Naive thymus-derived CD8-positive, alpha-beta T cell (primary cell): ENCODE measurements at regions not wholly inside any gene's neighbourhood (a gene's known extent, or its start where the extent isn't known, plus 50 kb on each side); places are given as distances from the start of the nearest gene placed in this dataset.

Experiments used
- ATAC-seq, 2 donors: fragments of 150-1000 bp; cut with Tn5 transposase in 1 of 2; sonication (Bioruptor Pico), chemical (Tn5 transposase) in 1 of 2; 1 replicate in 1 of 2; 2 replicates in 1 of 2; pipeline ENCODE4 v1.10.0; 2021; ENCODE audit warnings: mild to moderate bottlenecking in 2 of 2, moderate library complexity in 2 of 2
- POLR2A ChIA-PET: fragments of 350-600 bp; sonication (Branson Sonifier 250); formaldehyde crosslinking; loops from one replicate; lab custom pipeline; 2021; ENCODE audit warnings: antibody characterized with exemption; lab: Charles Lee
- DNase-seq, 10 donors: peaks; one replicate each; pipeline versions ENCODE4 v3.0.0 to v3.0.0-alpha.2; 2020 to 2022
- H3K27ac Mint-ChIP-seq, 10 donors: one replicate each; pipeline ENCODE4 v1.8.0; 2020 to 2022; ENCODE audit warnings: mild to moderate bottlenecking in 10 of 10, mixed read lengths in 10 of 10, moderate library complexity in 4 of 10, inconsistent platforms in 1 of 10
- H3K27me3 Mint-ChIP-seq, 5 donors: one replicate each; pipeline ENCODE4 v1.8.0; 2021 to 2022; ENCODE audit warnings: mixed read lengths in 5 of 5
- H3K36me3 Mint-ChIP-seq, 3 donors: one replicate each; pipeline ENCODE4 v1.8.0; 2020 to 2022; ENCODE audit warnings: mixed read lengths in 3 of 3, mild to moderate bottlenecking in 2 of 3, inconsistent platforms in 1 of 3
- H3K4me1 Mint-ChIP-seq, 4 donors: one replicate each; pipeline ENCODE4 v1.8.0; 2021 to 2022; ENCODE audit warnings: mixed read lengths in 4 of 4
- H3K4me3 Mint-ChIP-seq, 10 donors: one replicate each; pipeline ENCODE4 v1.8.0; 2020 to 2022; ENCODE audit warnings: mild to moderate bottlenecking in 10 of 10, mixed read lengths in 10 of 10, moderate library complexity in 6 of 10, inconsistent platforms in 1 of 10
- H3K9me3 Mint-ChIP-seq, 9 donors: one replicate each; pipeline ENCODE4 v1.8.0; 2020 to 2022; ENCODE audit warnings: mixed read lengths in 9 of 9, mild to moderate bottlenecking in 3 of 9, inconsistent platforms in 1 of 9, moderate library complexity in 1 of 9

DNA sequence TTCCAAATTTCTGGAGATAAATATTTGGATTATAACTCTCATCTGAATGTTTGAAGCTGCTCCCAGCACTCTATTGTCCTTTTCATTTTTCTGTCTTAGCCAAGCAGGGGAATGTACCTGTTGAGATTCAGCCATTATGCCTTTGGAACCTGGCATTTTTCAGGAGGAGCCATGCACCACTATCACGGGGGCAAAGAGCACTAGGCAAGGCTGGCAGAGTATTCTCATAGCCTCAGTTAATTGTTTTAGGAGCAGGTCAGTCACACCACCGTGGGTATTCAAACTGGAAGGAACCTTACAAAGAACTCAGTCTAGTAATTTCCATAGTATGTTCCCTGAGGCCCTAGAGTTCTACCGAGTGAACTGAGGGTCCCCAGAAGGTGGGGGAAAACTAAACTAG is 348.9 kb downstream of the TMEM114 start:
- no peak overlapping the region for H3K4me3 Mint-ChIP-seq
- POLR2A ChIA-PET = no interaction called here
- no peak overlapping the region for H3K27ac Mint-ChIP-seq
- H3K27me3 Mint-ChIP-seq = peaks cover 0 to 5% (median 1%) of the 10 kb centered on the region in 5 donors
- H3K9me3 Mint-ChIP-seq = peaks cover 0 to 9% (median 3%) of the 10 kb centered on the region in 9 donors
- no peaks in the 10 kb centered on the region for H3K4me1 Mint-ChIP-seq
- DNase-seq (no peak), ATAC-seq (no peak)
- no peaks in the 10 kb centered on the region for H3K36me3 Mint-ChIP-seq

DNA sequence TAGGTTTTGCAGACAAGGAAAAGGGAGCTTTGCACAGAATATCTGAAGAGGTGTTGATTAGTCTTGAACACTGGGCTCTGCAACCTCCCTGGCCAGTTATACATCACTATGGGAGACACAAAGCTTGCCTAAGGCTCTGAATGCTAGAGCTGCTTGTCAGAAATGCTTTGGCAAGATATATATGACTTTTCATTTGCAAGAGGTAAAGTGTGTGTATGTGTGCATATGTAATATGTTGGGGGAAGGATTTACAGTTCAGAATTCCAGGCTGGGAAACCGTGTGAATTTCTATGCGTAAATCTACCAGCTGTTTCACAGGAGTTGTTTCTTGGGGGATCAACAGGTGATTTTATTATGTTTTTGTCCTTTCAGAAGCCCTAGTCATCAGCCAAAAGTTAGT is 350.9 kb downstream of the TMEM114 start:
- POLR2A ChIA-PET = no interaction called here
- Mint-ChIP-seq H3K27me3 (peaks cover 0 to 5% (median 1%) of the 10 kb centered on the region in 5 donors), H3K36me3 (no peaks in the 10 kb centered on the region), H3K9me3 (peaks cover 0 to 11% (median 4%) of the 10 kb centered on the region in 9 donors), H3K4me1 (no peaks in the 10 kb centered on the region), H3K27ac (no peak overlapping the region), H3K4me3 (no peak overlapping the region)
- no peak for ATAC-seq
- DNase-seq = no peak

DNA sequence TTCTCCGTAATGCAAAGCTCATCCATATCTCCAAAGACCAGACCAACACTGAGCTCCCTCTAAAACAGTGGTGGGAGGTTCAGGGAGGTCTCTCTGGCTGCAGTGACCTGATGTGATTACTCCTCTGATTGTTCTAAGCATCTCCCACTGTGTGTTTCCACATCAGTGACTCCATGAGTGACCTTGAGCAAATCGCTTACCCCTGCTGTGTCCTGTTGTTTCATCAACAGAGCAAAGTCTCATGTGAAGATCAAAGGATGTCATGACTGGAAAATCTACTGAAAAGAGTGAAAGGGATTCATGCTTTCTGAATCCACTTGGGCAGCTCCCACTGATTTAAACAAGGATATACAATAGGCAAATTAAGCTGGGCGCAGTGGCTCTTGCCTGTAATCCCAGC is 352.9 kb downstream of the TMEM114 start:
- Mint-ChIP-seq H3K9me3 (peaks cover 0 to 11% (median 6%) of the 10 kb centered on the region in 9 donors), H3K4me3 (no peak overlapping the region), H3K27me3 (peaks cover 0 to 5% (median 0%) of the 10 kb centered on the region in 5 donors), H3K4me1 (no peaks in the 10 kb centered on the region), H3K27ac (no peak overlapping the region), H3K36me3 (no peaks in the 10 kb centered on the region)
- no peak for DNase-seq
- POLR2A ChIA-PET = no interaction called here
- no peak for ATAC-seq

DNA sequence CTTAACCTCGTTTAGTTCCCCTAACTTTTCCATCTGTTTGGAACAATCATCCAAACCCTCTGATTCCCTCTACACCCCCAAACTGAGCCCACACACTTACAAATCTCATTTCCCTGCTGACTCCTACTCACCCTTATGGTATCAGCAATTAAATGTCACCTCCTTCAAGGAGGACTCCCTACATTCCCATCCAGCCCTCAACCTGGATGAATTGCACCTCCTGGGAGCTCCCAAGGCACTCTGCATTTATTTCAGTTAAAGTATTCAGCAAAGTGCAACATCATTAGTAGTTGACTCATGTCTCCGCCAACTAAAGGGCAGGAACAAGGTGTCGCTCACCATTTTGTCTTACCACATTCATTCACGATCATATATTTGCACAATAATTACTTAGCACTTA is 353.5 kb downstream of the TMEM114 start:
- H3K36me3 Mint-ChIP-seq = no peaks in the 10 kb centered on the region
- no peak overlapping the region for H3K4me3 Mint-ChIP-seq
- ATAC-seq = no peak
- H3K4me1 Mint-ChIP-seq = no peaks in the 10 kb centered on the region
- peaks cover 0 to 5% (median 0%) of the 10 kb centered on the region in 5 donors for H3K27me3 Mint-ChIP-seq
- H3K27ac Mint-ChIP-seq = no peak overlapping the region
- DNase-seq = no peak
- POLR2A ChIA-PET = no interaction called here
- H3K9me3 Mint-ChIP-seq = peaks cover 0 to 14% (median 6%) of the 10 kb centered on the region in 9 donors

DNA sequence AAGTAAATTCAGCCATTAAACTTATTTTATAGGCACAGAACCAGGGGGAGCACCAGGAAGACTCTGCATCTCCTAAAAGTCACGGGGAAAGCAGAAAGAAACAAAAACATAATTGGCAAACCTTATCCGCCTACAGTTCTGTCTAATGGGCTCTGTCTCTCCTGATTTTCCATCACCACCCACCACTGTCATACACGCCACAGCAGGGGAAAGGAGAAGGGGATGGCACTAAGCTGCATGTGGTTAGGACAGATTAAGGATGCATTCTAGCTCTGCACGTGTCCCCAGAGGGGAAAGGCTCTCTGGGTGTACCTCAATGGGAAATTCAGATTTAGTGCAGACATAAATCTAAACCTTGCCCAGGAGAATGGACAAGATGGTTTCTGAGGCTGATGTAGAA is 359.8 kb downstream of the TMEM114 start:
- Mint-ChIP-seq H3K4me1 (no peaks in the 10 kb centered on the region), H3K27ac (no peak overlapping the region), H3K4me3 (no peak overlapping the region), H3K36me3 (no peaks in the 10 kb centered on the region), H3K9me3 (peaks cover 0 to 18% (median 5%) of the 10 kb centered on the region in 9 donors), H3K27me3 (no peaks in the 10 kb centered on the region)
- DNase-seq (no peak), ATAC-seq (no peak)
- POLR2A ChIA-PET = interaction anchor here (0.6 kb wide), 1 partner anchor 1054 kb away, joined by 3 read pairs; no protein-coding TSS in a partner anchor

DNA sequence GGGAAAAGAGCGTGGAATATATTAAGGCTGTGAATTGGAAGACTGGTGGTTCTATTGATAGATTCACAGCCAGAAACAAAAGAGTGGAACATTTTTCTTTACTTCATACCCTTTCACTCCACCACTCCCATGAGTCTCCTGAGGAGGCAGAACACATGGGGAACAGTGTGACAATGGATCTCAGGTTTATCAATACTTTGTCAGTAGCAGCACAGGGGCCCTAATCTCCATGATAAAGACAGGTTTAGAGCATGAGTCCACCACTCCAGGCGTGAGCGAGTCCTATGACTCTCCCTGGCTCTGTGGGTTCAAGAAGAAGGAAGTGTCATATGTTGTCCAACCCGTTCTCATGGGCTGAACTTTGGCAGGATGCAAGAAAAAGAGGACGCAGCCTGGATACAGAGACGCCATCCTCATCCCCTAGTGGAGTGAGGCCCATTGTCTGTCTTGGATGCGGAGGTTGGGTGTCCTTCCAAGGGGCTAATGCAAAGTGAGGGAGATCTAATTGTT is 361.2 kb downstream of the TMEM114 start:
- no peaks in the 10 kb centered on the region for H3K4me1 Mint-ChIP-seq
- no peak for DNase-seq
- H3K27me3 Mint-ChIP-seq = no peaks in the 10 kb centered on the region
- no peak for ATAC-seq
- POLR2A ChIA-PET = no interaction called here
- no peak overlapping the region for H3K4me3 Mint-ChIP-seq
- peaks cover 0 to 27% (median 5%) of the 10 kb centered on the region in 9 donors for H3K9me3 Mint-ChIP-seq
- no peak overlapping the region for H3K27ac Mint-ChIP-seq
- H3K36me3 Mint-ChIP-seq = no peaks in the 10 kb centered on the region

DNA sequence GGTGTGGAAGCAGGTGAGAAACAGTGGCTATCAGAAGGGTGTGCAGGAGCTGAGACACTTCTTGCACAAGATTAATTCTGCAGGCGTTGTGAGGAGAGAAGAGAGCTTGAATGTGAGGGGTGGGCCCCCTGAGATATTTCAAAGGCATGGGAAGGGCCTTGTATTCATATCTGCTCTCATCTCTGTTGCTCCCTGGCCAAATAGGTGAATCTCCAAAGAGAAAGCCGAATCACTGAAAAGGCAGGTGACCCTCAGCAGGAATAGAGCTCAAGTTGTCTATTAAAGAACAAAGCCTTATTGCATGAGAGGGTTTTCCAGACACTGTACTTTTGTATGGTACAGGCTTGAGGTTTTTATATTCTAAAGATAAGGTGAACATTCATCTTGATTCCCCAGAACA is 373.1 kb downstream of the TMEM114 start:
- DNase-seq (no peak), ATAC-seq (no peak)
- Mint-ChIP-seq H3K9me3 (peaks cover 0 to 42% (median 11%) of the 10 kb centered on the region in 9 donors), H3K4me1 (no peaks in the 10 kb centered on the region), H3K27me3 (peaks cover 0 to 4% (median 0%) of the 10 kb centered on the region in 5 donors), H3K36me3 (no peaks in the 10 kb centered on the region), H3K27ac (no peak overlapping the region), H3K4me3 (no peak overlapping the region)
- POLR2A ChIA-PET = no interaction called here

DNA sequence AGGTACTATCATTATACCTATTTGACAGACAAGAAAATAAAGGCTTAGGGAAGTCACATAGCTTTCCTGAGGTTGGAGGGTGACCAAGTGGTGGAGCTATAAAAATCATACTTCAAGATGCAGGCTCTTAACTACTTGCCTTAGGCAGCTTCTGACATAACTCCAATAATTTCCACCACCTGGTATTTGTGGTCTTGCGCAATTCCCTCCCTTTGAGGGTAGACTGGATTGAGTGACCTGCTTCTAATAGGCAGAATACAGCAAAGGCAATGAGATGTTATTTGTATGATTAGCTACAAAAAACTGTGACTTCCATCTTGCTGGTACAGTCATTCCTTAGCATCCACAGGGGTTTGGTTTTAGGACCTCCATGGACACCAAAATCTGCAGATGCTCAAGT is 385.5 kb downstream of the TMEM114 start:
- peaks cover 0 to 4% (median 0%) of the 10 kb centered on the region in 5 donors for H3K27me3 Mint-ChIP-seq
- H3K9me3 Mint-ChIP-seq = peaks cover 0 to 19% (median 10%) of the 10 kb centered on the region in 9 donors
- POLR2A ChIA-PET = no interaction called here
- ATAC-seq (no peak), DNase-seq (no peak)
- no peak overlapping the region for H3K27ac Mint-ChIP-seq
- no peak overlapping the region for H3K4me3 Mint-ChIP-seq
- H3K36me3 Mint-ChIP-seq = no peaks in the 10 kb centered on the region
- H3K4me1 Mint-ChIP-seq = no peaks in the 10 kb centered on the region

DNA sequence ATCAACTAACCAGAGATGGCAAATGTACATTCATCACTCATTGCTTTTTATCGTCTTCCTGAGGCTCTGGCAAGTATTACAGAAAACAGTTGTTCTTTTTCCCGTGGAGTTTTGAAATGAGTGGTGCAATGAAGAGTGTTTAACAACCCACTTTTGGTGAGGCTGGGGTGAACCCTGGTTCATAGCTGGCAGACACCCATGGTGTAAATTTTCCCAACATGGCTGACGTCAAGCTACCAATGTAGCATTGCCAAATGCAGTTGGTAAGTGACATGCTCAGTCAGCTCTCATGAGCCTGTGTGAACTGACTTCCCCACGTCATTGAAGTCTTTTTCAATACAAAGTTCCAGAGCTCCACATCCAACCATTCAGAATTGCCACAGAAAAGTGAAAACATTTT is 386.2 kb downstream of the TMEM114 start:
- no peaks in the 10 kb centered on the region for H3K4me1 Mint-ChIP-seq
- no peak overlapping the region for H3K4me3 Mint-ChIP-seq
- DNase-seq (no peak), ATAC-seq (no peak)
- peaks cover 0 to 19% (median 10%) of the 10 kb centered on the region in 9 donors for H3K9me3 Mint-ChIP-seq
- H3K36me3 Mint-ChIP-seq = no peaks in the 10 kb centered on the region
- H3K27ac Mint-ChIP-seq = no peak overlapping the region
- POLR2A ChIA-PET = no interaction called here
- peaks cover 0 to 4% (median 0%) of the 10 kb centered on the region in 5 donors for H3K27me3 Mint-ChIP-seq

DNA sequence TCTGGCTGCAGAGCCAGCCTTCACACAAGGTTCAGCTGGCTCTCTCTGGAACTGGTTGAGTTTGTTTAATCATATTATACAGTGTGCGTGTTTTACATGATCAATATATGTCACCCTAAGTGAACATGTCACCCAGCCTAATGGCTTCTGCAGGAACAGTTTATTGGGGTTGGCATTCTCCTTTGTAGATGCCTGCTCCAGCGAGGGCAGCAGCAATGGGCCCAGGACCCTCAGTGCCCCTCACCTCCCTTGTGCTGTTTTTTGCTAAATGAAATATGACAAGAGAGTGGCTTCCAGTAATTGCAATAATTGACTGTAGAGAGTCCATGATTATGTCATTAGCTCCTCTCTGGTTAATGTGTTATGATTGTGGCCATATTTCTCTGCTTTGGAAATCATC is 387.2 kb downstream of the TMEM114 start:
- no peak overlapping the region for H3K27ac Mint-ChIP-seq
- no peak overlapping the region for H3K4me3 Mint-ChIP-seq
- no peaks in the 10 kb centered on the region for H3K4me1 Mint-ChIP-seq
- peaks cover 0 to 6% (median 0%) of the 10 kb centered on the region in 5 donors for H3K27me3 Mint-ChIP-seq
- ATAC-seq = no peak
- peaks cover 2 to 17% (median 10%) of the 10 kb centered on the region in 9 donors for H3K9me3 Mint-ChIP-seq
- POLR2A ChIA-PET = no interaction called here
- no peaks in the 10 kb centered on the region for H3K36me3 Mint-ChIP-seq
- no peak for DNase-seq

DNA sequence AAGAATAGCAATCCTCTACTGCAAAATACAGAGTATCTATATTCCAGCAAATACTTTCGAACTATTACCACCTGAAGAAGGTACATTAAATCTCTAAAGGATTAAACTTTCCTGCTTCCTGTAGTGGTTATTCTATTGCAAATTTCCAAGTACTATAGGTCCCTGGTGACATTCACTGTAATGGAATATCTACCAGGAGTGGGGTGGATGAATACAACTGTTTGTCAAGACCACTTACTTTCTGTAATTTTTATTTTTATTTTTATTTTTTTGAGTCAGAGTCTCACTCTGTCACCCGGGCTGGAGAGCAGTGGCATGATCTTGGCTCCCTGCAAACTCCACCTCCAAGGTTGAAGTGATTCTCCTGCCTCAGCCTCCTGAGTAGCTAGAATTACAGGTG is 389.5 kb downstream of the TMEM114 start:
- Mint-ChIP-seq H3K27me3 (peaks cover 0 to 6% (median 0%) of the 10 kb centered on the region in 5 donors), H3K9me3 (peaks cover 2 to 15% (median 9%) of the 10 kb centered on the region in 9 donors)

DNA sequence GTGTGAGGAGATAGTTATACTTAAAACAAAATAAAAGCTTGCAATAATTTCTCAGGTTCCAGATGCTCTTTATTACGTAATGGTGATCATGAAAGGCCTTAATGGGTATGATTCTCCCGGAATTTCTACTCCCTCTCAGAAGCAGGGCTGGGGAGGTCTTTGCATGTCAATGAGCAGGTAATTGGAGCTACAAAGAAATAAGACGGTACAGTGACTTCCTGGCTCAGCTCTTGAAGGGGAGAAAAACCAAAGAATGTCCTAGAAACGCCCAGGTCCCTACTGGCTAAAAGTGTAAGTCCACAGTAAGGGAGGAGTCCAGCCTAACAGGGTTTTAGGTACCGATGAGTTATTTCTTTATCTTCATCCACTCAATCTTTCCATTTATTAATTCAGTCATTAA is 390.9 kb downstream of the TMEM114 start:
- H3K27ac Mint-ChIP-seq = no peak overlapping the region
- no peak overlapping the region for H3K4me3 Mint-ChIP-seq
- H3K27me3 Mint-ChIP-seq = peaks cover 0 to 6% (median 0%) of the 10 kb centered on the region in 5 donors
- POLR2A ChIA-PET = no interaction called here
- peaks cover 2 to 18% (median 9%) of the 10 kb centered on the region in 9 donors for H3K9me3 Mint-ChIP-seq
- H3K36me3 Mint-ChIP-seq = no peaks in the 10 kb centered on the region
- no peak for ATAC-seq
- H3K4me1 Mint-ChIP-seq = no peaks in the 10 kb centered on the region
- DNase-seq = no peak

More for the DNA sequence above, 389.5 kb downstream of the TMEM114 start:
- ATAC-seq (no peak), DNase-seq (no peak)
- POLR2A ChIA-PET = no interaction called here
- Mint-ChIP-seq H3K4me1 (no peaks in the 10 kb centered on the region), H3K36me3 (no peaks in the 10 kb centered on the region), H3K4me3 (no peak overlapping the region), H3K27ac (no peak overlapping the region)

DNA sequence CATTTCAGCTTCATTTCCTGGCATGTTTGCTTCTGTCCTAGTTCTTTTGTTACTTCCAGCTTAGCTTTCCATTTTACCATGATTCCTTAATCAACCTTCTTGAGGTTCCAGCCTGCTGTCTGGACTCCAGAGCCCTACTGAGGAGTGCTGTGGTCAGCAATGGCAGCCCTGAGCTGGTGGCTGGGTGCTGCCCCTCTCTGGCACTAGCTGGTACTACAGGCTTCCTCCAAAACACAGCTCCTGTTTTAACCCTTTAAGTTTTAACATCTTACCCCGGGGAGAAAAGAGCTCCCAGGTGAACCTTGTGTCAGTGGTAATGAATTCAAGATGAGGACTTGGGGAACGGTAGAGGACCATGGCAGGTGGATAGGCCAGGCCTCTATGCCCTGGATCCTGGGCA is 395.5 kb downstream of the TMEM114 start:
- POLR2A ChIA-PET = no interaction called here
- no peak for DNase-seq
- no peak for ATAC-seq
- peaks cover 0 to 3% (median 0%) of the 10 kb centered on the region in 3 donors for H3K36me3 Mint-ChIP-seq
- no peaks in the 10 kb centered on the region for H3K4me1 Mint-ChIP-seq
- H3K27me3 Mint-ChIP-seq = peaks cover 0 to 2% (median 0%) of the 10 kb centered on the region in 5 donors
- no peak overlapping the region for H3K27ac Mint-ChIP-seq
- no peak overlapping the region for H3K4me3 Mint-ChIP-seq
- H3K9me3 Mint-ChIP-seq = peaks cover 0 to 29% (median 7%) of the 10 kb centered on the region in 9 donors

DNA sequence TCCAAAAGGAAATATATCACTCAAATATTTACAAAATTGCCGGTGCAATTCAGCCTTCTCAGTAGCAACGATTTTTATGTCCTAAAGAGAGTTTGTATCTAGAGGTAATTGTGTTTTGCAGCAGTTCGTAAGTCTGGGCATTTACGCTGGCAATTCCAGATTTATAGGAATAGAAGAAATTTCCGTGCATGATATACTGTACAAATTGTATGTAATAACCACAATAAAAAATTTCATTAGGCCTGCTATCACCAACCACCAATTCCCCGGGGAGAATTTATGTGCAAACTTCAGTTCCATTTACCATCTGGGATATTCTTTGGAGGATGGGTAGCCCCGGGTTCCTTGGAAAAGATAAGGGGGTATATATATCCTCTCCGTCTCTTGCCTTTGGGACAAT is 401.5 kb downstream of the TMEM114 start:
- Mint-ChIP-seq H3K9me3 (peaks cover 0 to 32% (median 6%) of the 10 kb centered on the region in 9 donors), H3K27me3 (no peaks in the 10 kb centered on the region), H3K27ac (no peak overlapping the region), H3K4me3 (no peak overlapping the region), H3K4me1 (no peaks in the 10 kb centered on the region), H3K36me3 (peaks cover 0 to 3% (median 0%) of the 10 kb centered on the region in 3 donors)
- no peak for DNase-seq
- POLR2A ChIA-PET = no interaction called here
- ATAC-seq = no peak
